SU-DHL-6 (cell line): ENCODE measurements at regions not wholly inside any gene's neighbourhood (a gene's known extent, or its start where the extent isn't known, plus 50 kb on each side); places are given as distances from the start of the nearest gene placed in this dataset.

Source experiments
- H2AFZ ChIP-seq: fragments of 200-600 bp; sonication (generic); 2 replicates; pipeline ENCODE4 v1.6.1; 2014; ENCODE audit warnings: low read depth, mild to moderate bottlenecking, moderate library complexity, mixed read lengths, antibody characterized with exemption, low read length; ENCODE audit not compliant: severe bottlenecking
- H3F3A ChIP-seq: fragments of 200-600 bp; shearing (Covaris generic); 2 replicates; pipeline ENCODE4 v1.6.0; 2016; ENCODE audit warnings: antibody characterized with exemption, mild to moderate bottlenecking; ENCODE audit not compliant: insufficient read depth
- H3K27ac ChIP-seq: fragments of 200-600 bp; sonication (generic); 2 replicates; pipeline ENCODE4 v1.5.1; 2016; ENCODE audit warnings: low read depth, mild to moderate bottlenecking, low read length, moderate library complexity, mixed read lengths
- H3K27me3 ChIP-seq: fragments of 200-600 bp; sonication (generic), shearing (Covaris generic); 2 replicates; pipeline ENCODE4 v1.6.0; 2014; ENCODE audit warnings: mild to moderate bottlenecking, low read length
- H3K36me3 ChIP-seq: fragments of 200-600 bp; sonication (generic); 2 replicates; pipeline ENCODE4 v1.6.1; 2014; ENCODE audit warnings: mild to moderate bottlenecking, low read length, mixed read lengths
- H3K4me2 ChIP-seq: fragments of 300-600, 200-600 bp; shearing (Covaris generic), sonication (generic); 2 replicates; pipeline ENCODE4 v1.6.0; 2014; ENCODE audit warnings: low read length, low read depth, mild to moderate bottlenecking; ENCODE audit not compliant: poor library complexity, severe bottlenecking
- H3K4me3 ChIP-seq: fragments of 200-600 bp; sonication (generic); 2 replicates; pipeline ENCODE4 v1.5.1; 2014; ENCODE audit warnings: antibody characterized with exemption, low read length, mild to moderate bottlenecking, mixed read lengths; ENCODE audit not compliant: insufficient read depth, poor library complexity, severe bottlenecking
- H3K79me2 ChIP-seq: fragments of 200-600 bp; sonication (generic); 2 replicates; pipeline ENCODE4 v1.6.1; 2014; ENCODE audit warnings: mild to moderate bottlenecking, low read length, moderate library complexity; ENCODE audit not compliant: insufficient read depth
- H3K9ac ChIP-seq: fragments of 200-600 bp; sonication (generic); 2 replicates; pipeline ENCODE4 v1.7.0; 2014; ENCODE audit warnings: mild to moderate bottlenecking, low read length
- H3K9me2 ChIP-seq: fragments of 200-600 bp; sonication (generic); replicated peaks from 2 replicates; pipeline ENCODE4 v1.6.1; 2014; ENCODE audit warnings: low read length; ENCODE audit not compliant: insufficient read depth
- H3K9me3 ChIP-seq: fragments of 200-600 bp; sonication (generic); 2 replicates; pipeline ENCODE4 v1.6.1; 2014; ENCODE audit warnings: low read length, mixed read lengths; ENCODE audit not compliant: insufficient read depth
- H4K20me1 ChIP-seq: fragments of 200-600 bp; sonication (generic); 2 replicates; pipeline ENCODE4 v1.6.1; 2014; ENCODE audit warnings: low read depth, mild to moderate bottlenecking, antibody characterized with exemption, low read length, moderate library complexity, mixed read lengths
- CTCF ChIP-seq: fragments of 200-600 bp; sonication (generic); IDR thresholded peaks from one replicate; pipeline ENCODE4 v1.5.1; 2017; ENCODE audit warnings: antibody characterized with exemption, mild to moderate bottlenecking, low read length, moderate library complexity; ENCODE audit not compliant: insufficient read depth, poor library complexity, severe bottlenecking
- EZH2phosphoT487 ChIP-seq: fragments of 200-600 bp; sonication (generic), shearing (Covaris generic); conservative IDR thresholded peaks from 2 replicates; pipeline ENCODE4 v1.6.1; 2018; ENCODE audit warnings: mild to moderate bottlenecking, antibody characterized with exemption, low read length, moderate library complexity, mixed read lengths

GRCh38 chrX:140913802-140914501 is 88.4 kb upstream of the SPANXB1 start:
- no peak overlapping the region for H3K4me3 ChIP-seq
- no peaks in the 10 kb centered on the region for H3K27me3 ChIP-seq
- no peak overlapping the region for H2AFZ ChIP-seq
- no peak overlapping the region for H3K4me2 ChIP-seq
- H3K9me2 ChIP-seq = no peaks in the 10 kb centered on the region
- no peaks in the 10 kb centered on the region for H3K9me3 ChIP-seq
- H3K36me3 ChIP-seq = no peaks in the 10 kb centered on the region
- no peak overlapping the region for H3K9ac ChIP-seq
- H4K20me1 ChIP-seq = no peaks in the 10 kb centered on the region
- no peak overlapping the region for H3K27ac ChIP-seq
- no peak for TF ChIP-seq CTCF
- TF ChIP-seq EZH2phosphoT487 = no peak
- no peaks in the 10 kb centered on the region for H3F3A ChIP-seq
- no peaks in the 10 kb centered on the region for H3K79me2 ChIP-seq

GRCh38 chrX:140916872-140917271 is 85.5 kb upstream of the SPANXB1 start:
- no peaks in the 10 kb centered on the region for H3F3A ChIP-seq
- no peak overlapping the region for H3K9ac ChIP-seq
- no peak overlapping the region for H2AFZ ChIP-seq
- no peak overlapping the region for H3K4me2 ChIP-seq
- H3K4me3 ChIP-seq = no peak overlapping the region
- H4K20me1 ChIP-seq = no peaks in the 10 kb centered on the region
- no peak for TF ChIP-seq CTCF
- no peak for TF ChIP-seq EZH2phosphoT487
- H3K36me3 ChIP-seq = no peaks in the 10 kb centered on the region
- no peaks in the 10 kb centered on the region for H3K79me2 ChIP-seq
- H3K9me3 ChIP-seq = no peaks in the 10 kb centered on the region
- no peaks in the 10 kb centered on the region for H3K9me2 ChIP-seq
- H3K27me3 ChIP-seq = no peaks in the 10 kb centered on the region
- H3K27ac ChIP-seq = no peak overlapping the region

GRCh38 chrX:140917354-140918115 is 84.9 kb upstream of the SPANXB1 start:
- H3K9me3 ChIP-seq = no peaks in the 10 kb centered on the region
- no peaks in the 10 kb centered on the region for H3K27me3 ChIP-seq
- H3K4me2 ChIP-seq = no peak overlapping the region
- no peak overlapping the region for H3K27ac ChIP-seq
- no peak overlapping the region for H2AFZ ChIP-seq
- H3K9me2 ChIP-seq = no peaks in the 10 kb centered on the region
- H3F3A ChIP-seq = no peaks in the 10 kb centered on the region
- no peaks in the 10 kb centered on the region for H3K36me3 ChIP-seq
- H3K9ac ChIP-seq = no peak overlapping the region
- no peaks in the 10 kb centered on the region for H3K79me2 ChIP-seq
- H4K20me1 ChIP-seq = no peaks in the 10 kb centered on the region
- TF ChIP-seq EZH2phosphoT487 = no peak
- TF ChIP-seq CTCF = no peak
- no peak overlapping the region for H3K4me3 ChIP-seq
